ENCODE measurements at regions not wholly inside any gene's neighbourhood (a gene's known extent, or its start where the extent isn't known, plus 50 kb on each side); places are given as distances from the start of the nearest gene placed in this dataset.
"Not testable (repeated sequence)": the region's sequence is repeated elsewhere in the genome, so short reads cannot be mapped to it uniquely, and the experiment has no call there.

DNA sequence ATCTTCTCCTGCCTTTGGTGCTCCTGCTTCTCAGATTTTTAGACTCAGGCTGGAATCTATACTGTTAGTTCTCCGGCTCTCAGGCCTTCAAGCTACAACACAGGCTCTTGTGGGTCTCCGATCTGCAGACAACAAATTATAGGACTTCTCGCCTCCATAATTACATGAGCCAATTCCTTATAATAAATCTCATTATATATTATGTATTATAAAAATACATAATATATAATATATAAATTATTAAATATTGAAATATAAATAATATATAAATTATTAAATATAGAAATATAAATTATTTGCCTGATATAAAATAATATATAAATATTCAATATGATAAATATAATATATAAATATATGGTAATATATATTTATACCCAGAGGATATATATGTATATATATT, 1214.0 kb downstream of the ROBO2 start:
- ChIA-PET POLR2A (no interaction called here), CTCF (interaction anchor here (0.7 kb wide), 1 partner anchor 138 kb away, joined by 3 read pairs; no protein-coding TSS in a partner anchor)
- no peaks in the 10 kb centered on the region for H3K27me3 ChIP-seq (replicated peaks in 2 of 5; ENCODE audit: control insufficient read depth in 4 of 5, insufficient read depth in 5 of 5, low read length in 4 of 5)
- no peaks in the 10 kb centered on the region for H3K36me3 ChIP-seq (ENCODE audit: control insufficient read depth in 4 of 4, insufficient read depth in 4 of 4, low read length in 3 of 4)
- peaks cover 0 to 3% (median 2%) of the 10 kb centered on the region in 5 experiments for H3K9me3 ChIP-seq (ENCODE audit: control extremely low read depth in 1 of 5, control insufficient read depth in 4 of 5, insufficient read depth in 2 of 5, low read depth in 1 of 5, low read length in 4 of 5)
- WGBS (ENCODE audit: insufficient coverage), result 91% methylated on average over 1 of the region's 3 CpGs
- H3K4me3 ChIP-seq (ENCODE audit: control insufficient read depth in 1 of 7, extremely low read depth in 1 of 7, insufficient read depth in 4 of 7, low read depth in 2 of 7, low read length in 6 of 7), result no peak overlapping the region
- H3K27ac ChIP-seq (ENCODE audit: insufficient read depth in 1 of 2, low read depth in 1 of 2, low read length in 2 of 2, poor library complexity in 1 of 2, severe bottlenecking in 2 of 2), result no peak overlapping the region
- no peak for DNase-seq
- H3K4me1 ChIP-seq (ENCODE audit: control extremely low read depth in 1 of 4, control insufficient read depth in 4 of 4, insufficient read depth in 4 of 4, low read length in 3 of 4), result no peaks in the 10 kb centered on the region

DNA sequence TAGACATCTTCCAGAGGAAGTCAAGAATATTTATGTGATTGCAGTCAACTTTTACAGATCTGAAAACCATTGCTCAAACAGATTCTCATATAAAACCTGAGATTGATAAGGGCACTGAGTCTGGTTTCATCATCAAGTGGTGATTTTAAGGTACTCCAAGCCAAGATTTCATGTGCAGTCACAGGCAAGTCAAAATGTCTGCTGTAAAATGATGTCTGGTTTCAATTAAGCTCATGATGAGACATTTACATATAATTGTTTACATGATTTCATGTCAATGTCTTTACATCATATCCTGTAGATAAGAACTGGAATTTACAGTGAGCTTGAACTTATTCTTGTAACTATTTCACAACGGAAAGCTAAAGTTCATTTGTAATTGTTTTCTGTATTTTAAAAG, 1215.5 kb downstream of the ROBO2 start:
- no CpG with 5 or more reads among the region's 1 CpG for WGBS (ENCODE audit: insufficient coverage)
- ChIA-PET CTCF (no interaction called here), POLR2A (no interaction called here)
- no peak for DNase-seq
- Histone ChIP-seq H3K27ac (ENCODE audit: insufficient read depth in 1 of 2, low read depth in 1 of 2, low read length in 2 of 2, poor library complexity in 1 of 2, severe bottlenecking in 2 of 2) (no peak overlapping the region), H3K27me3 (replicated peaks in 2 of 5; ENCODE audit: control insufficient read depth in 4 of 5, insufficient read depth in 5 of 5, low read length in 4 of 5) (no peaks in the 10 kb centered on the region), H3K4me1 (ENCODE audit: control extremely low read depth in 1 of 4, control insufficient read depth in 4 of 4, insufficient read depth in 4 of 4, low read length in 3 of 4) (no peaks in the 10 kb centered on the region), H3K36me3 (ENCODE audit: control insufficient read depth in 4 of 4, insufficient read depth in 4 of 4, low read length in 3 of 4) (no peaks in the 10 kb centered on the region), H3K4me3 (ENCODE audit: control insufficient read depth in 1 of 7, extremely low read depth in 1 of 7, insufficient read depth in 4 of 7, low read depth in 2 of 7, low read length in 6 of 7) (no peak overlapping the region), H3K9me3 (ENCODE audit: control extremely low read depth in 1 of 5, control insufficient read depth in 4 of 5, insufficient read depth in 2 of 5, low read depth in 1 of 5, low read length in 4 of 5) (peaks cover 0 to 2% (median 0%) of the 10 kb centered on the region in 5 experiments)

DNA sequence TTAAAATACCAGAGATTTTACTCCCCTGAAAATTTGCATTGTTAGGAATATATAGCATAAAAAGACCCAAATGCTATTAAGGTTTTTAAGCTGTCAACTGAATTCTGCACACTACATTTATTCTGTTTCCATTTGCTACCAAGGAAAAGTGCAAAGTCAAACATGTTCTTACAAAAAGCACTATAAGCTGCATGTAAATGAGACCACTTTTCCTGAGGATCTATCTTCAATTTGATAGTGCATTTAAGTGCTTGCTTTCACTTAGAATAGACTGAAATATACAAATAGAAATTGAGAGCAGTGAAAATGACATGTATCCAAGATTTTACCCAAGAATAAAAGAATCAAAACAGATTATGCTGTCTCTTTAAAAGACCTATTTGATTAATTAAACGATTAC, 1216.2 kb downstream of the ROBO2 start:
- no peak overlapping the region for H3K4me3 ChIP-seq (ENCODE audit: control insufficient read depth in 1 of 7, extremely low read depth in 1 of 7, insufficient read depth in 4 of 7, low read depth in 2 of 7, low read length in 6 of 7)
- no peaks in the 10 kb centered on the region for H3K9me3 ChIP-seq (ENCODE audit: control extremely low read depth in 1 of 5, control insufficient read depth in 4 of 5, insufficient read depth in 2 of 5, low read depth in 1 of 5, low read length in 4 of 5)
- no peaks in the 10 kb centered on the region for H3K36me3 ChIP-seq (ENCODE audit: control insufficient read depth in 4 of 4, insufficient read depth in 4 of 4, low read length in 3 of 4)
- no peaks in the 10 kb centered on the region for H3K27me3 ChIP-seq (replicated peaks in 2 of 5; ENCODE audit: control insufficient read depth in 4 of 5, insufficient read depth in 5 of 5, low read length in 4 of 5)
- no peak overlapping the region for H3K27ac ChIP-seq (ENCODE audit: insufficient read depth in 1 of 2, low read depth in 1 of 2, low read length in 2 of 2, poor library complexity in 1 of 2, severe bottlenecking in 2 of 2)
- ChIA-PET CTCF (no interaction called here), POLR2A (no interaction called here)
- no CpG with 5 or more reads among the region's 1 CpG for WGBS (ENCODE audit: insufficient coverage)
- no peak for DNase-seq
- no peaks in the 10 kb centered on the region for H3K4me1 ChIP-seq (ENCODE audit: control extremely low read depth in 1 of 4, control insufficient read depth in 4 of 4, insufficient read depth in 4 of 4, low read length in 3 of 4)

DNA sequence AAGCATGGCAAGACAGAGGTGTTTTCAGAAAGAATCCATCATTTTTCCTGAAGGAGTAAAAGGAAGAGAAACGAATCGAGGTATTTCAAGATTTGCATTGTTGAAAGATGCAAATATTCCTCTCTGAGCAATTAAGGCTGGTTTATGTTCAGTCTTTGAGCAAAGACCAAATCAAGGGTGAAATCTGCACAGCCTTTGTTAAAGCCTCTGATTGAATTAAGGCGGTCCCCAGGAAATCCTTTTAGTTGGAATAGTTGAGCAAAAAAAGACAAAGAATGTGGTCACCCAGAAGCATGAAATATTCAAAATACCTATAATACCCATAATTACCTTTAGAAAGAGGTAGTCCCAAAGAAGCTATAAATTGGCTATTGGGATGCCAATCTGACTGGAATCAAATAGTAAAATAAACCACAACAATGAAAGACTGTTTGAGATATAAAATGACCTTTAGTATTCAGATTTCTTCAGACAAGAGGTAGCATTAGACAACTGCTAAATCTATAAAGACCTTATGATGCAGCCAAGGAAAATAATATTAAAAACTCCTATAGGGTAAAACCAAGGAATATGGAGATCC, 1218.1 kb downstream of the ROBO2 start:
- no peak overlapping the region for H3K4me3 ChIP-seq (ENCODE audit: control insufficient read depth in 1 of 7, extremely low read depth in 1 of 7, insufficient read depth in 4 of 7, low read depth in 2 of 7, low read length in 6 of 7)
- no peaks in the 10 kb centered on the region for H3K4me1 ChIP-seq (ENCODE audit: control extremely low read depth in 1 of 4, control insufficient read depth in 4 of 4, insufficient read depth in 4 of 4, low read length in 3 of 4)
- no peaks in the 10 kb centered on the region for H3K27me3 ChIP-seq (replicated peaks in 2 of 5; ENCODE audit: control insufficient read depth in 4 of 5, insufficient read depth in 5 of 5, low read length in 4 of 5)
- no peaks in the 10 kb centered on the region for H3K36me3 ChIP-seq (ENCODE audit: control insufficient read depth in 4 of 4, insufficient read depth in 4 of 4, low read length in 3 of 4)
- H3K27ac ChIP-seq (ENCODE audit: insufficient read depth in 1 of 2, low read depth in 1 of 2, low read length in 2 of 2, poor library complexity in 1 of 2, severe bottlenecking in 2 of 2), result no peak overlapping the region
- DNase-seq, result no peak
- H3K9me3 ChIP-seq (ENCODE audit: control extremely low read depth in 1 of 5, control insufficient read depth in 4 of 5, insufficient read depth in 2 of 5, low read depth in 1 of 5, low read length in 4 of 5), result no peaks in the 10 kb centered on the region
- 86% methylated on average over 2 of the region's 3 CpGs for WGBS (ENCODE audit: insufficient coverage)
- ChIA-PET POLR2A (no interaction called here), CTCF (no interaction called here)

DNA sequence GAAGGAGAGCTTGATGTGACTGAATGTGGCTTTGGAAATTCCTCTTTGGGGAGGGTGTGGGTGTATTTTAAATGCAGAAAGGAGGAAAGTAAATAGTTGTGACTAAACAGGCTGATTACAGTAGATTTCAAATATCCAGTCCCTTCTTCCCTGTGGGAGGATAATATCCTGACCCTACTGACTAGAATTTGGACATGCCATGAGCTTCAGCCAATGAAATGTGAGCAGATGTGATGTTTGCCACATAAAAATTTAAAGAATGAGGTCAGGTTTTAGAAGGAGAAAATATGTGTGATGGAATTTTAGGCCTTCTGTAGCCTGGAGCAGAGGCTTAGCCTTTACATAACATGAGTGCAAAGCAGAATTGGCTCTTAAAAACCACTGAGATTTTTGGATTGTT, 1218.9 kb downstream of the ROBO2 start:
- ChIA-PET CTCF (no interaction called here), POLR2A (no interaction called here)
- DNase-seq, result no peak
- Histone ChIP-seq H3K4me1 (ENCODE audit: control extremely low read depth in 1 of 4, control insufficient read depth in 4 of 4, insufficient read depth in 4 of 4, low read length in 3 of 4) (no peaks in the 10 kb centered on the region), H3K9me3 (ENCODE audit: control extremely low read depth in 1 of 5, control insufficient read depth in 4 of 5, insufficient read depth in 2 of 5, low read depth in 1 of 5, low read length in 4 of 5) (no peaks in the 10 kb centered on the region), H3K4me3 (ENCODE audit: control insufficient read depth in 1 of 7, extremely low read depth in 1 of 7, insufficient read depth in 4 of 7, low read depth in 2 of 7, low read length in 6 of 7) (no peak overlapping the region), H3K27ac (ENCODE audit: insufficient read depth in 1 of 2, low read depth in 1 of 2, low read length in 2 of 2, poor library complexity in 1 of 2, severe bottlenecking in 2 of 2) (no peak overlapping the region), H3K27me3 (replicated peaks in 2 of 5; ENCODE audit: control insufficient read depth in 4 of 5, insufficient read depth in 5 of 5, low read length in 4 of 5) (no peaks in the 10 kb centered on the region), H3K36me3 (ENCODE audit: control insufficient read depth in 4 of 4, insufficient read depth in 4 of 4, low read length in 3 of 4) (no peaks in the 10 kb centered on the region)

DNA sequence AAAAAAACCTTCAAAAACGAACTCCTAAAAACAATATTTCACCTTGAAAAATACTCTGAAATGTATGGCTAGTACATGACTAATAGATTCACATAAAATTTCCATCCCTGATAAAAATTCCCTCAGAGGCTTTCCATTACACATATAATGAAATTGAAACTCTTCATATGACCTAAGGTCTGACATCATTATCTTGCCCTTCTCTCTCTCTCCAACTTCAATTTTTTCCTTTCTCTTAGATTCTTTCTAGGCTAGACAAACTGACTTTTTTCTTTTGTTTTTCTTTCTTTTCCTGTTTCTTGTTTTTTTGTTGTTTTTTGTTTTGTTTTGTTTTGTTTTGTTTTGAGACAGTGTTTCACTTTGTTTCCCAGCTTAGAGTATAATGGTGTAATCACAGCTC, 1220.5 kb downstream of the ROBO2 start:
- Histone ChIP-seq H3K4me3 (ENCODE audit: control insufficient read depth in 1 of 7, extremely low read depth in 1 of 7, insufficient read depth in 4 of 7, low read depth in 2 of 7, low read length in 6 of 7) (no peak overlapping the region), H3K27ac (ENCODE audit: insufficient read depth in 1 of 2, low read depth in 1 of 2, low read length in 2 of 2, poor library complexity in 1 of 2, severe bottlenecking in 2 of 2) (no peak overlapping the region), H3K9me3 (ENCODE audit: control extremely low read depth in 1 of 5, control insufficient read depth in 4 of 5, insufficient read depth in 2 of 5, low read depth in 1 of 5, low read length in 4 of 5) (peaks cover 0 to 6% (median 0%) of the 10 kb centered on the region in 5 experiments), H3K4me1 (ENCODE audit: control extremely low read depth in 1 of 4, control insufficient read depth in 4 of 4, insufficient read depth in 4 of 4, low read length in 3 of 4) (no peaks in the 10 kb centered on the region), H3K27me3 (replicated peaks in 2 of 5; ENCODE audit: control insufficient read depth in 4 of 5, insufficient read depth in 5 of 5, low read length in 4 of 5) (no peaks in the 10 kb centered on the region), H3K36me3 (ENCODE audit: control insufficient read depth in 4 of 4, insufficient read depth in 4 of 4, low read length in 3 of 4) (no peaks in the 10 kb centered on the region)
- WGBS (ENCODE audit: insufficient coverage), result no CpG with 5 or more reads among the region's 1 CpG
- DNase-seq, result no peak
- POLR2A ChIA-PET, result no interaction called here
- CTCF ChIA-PET, result no interaction called here

DNA sequence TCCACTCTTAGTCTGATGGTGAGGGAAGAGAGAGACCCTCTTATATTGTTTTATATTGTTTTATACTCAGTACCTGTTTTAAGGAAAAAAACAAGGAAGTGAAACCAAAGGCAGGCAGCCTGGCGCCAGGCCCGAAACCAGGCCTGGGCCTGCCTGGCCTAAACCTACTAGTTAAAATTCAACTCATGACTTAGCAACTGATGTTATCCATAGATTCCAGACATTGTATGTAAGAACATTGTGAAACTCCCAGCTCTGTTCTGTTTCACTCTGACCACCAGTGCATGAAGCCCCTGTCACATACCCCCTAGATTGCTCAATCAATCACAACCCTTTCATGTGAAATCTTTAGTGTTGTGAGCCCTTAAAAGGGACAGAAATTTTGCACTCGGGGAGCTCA, 1226.7 kb downstream of the ROBO2 start:
- POLR2A ChIA-PET; CTCF ChIA-PET; H3K36me3 ChIP-seq (ENCODE audit: control insufficient read depth in 4 of 4, insufficient read depth in 4 of 4, low read length in 3 of 4); H3K4me3 ChIP-seq (ENCODE audit: control insufficient read depth in 1 of 7, extremely low read depth in 1 of 7, insufficient read depth in 4 of 7, low read depth in 2 of 7, low read length in 6 of 7); H3K27ac ChIP-seq (ENCODE audit: insufficient read depth in 1 of 2, low read depth in 1 of 2, low read length in 2 of 2, poor library complexity in 1 of 2, severe bottlenecking in 2 of 2); H3K27me3 ChIP-seq (replicated peaks in 2 of 5; ENCODE audit: control insufficient read depth in 4 of 5, insufficient read depth in 5 of 5, low read length in 4 of 5): not testable (repeated sequence)
- Histone ChIP-seq H3K9me3 (ENCODE audit: control extremely low read depth in 1 of 5, control insufficient read depth in 4 of 5, insufficient read depth in 2 of 5, low read depth in 1 of 5, low read length in 4 of 5) (peaks cover 0 to 27% (median 3%) of the 10 kb centered on the region in 5 experiments), H3K4me1 (ENCODE audit: control extremely low read depth in 1 of 4, control insufficient read depth in 4 of 4, insufficient read depth in 4 of 4, low read length in 3 of 4) (peaks cover 0 to 12% (median 0%) of the 10 kb centered on the region in 4 experiments)
- WGBS (ENCODE audit: insufficient coverage), result 67% methylated on average over 3 of the region's 3 CpGs
- peak in 2 of 3 donors; percentile 31 to 36 for DNase-seq

All from common myeloid progenitor, CD34-positive (primary cell).